ENCODE measurements at regions not wholly inside any gene's neighbourhood (a gene's known extent, or its start where the extent isn't known, plus 50 kb on each side); places are given as distances from the start of the nearest gene placed in this dataset.

DNA sequence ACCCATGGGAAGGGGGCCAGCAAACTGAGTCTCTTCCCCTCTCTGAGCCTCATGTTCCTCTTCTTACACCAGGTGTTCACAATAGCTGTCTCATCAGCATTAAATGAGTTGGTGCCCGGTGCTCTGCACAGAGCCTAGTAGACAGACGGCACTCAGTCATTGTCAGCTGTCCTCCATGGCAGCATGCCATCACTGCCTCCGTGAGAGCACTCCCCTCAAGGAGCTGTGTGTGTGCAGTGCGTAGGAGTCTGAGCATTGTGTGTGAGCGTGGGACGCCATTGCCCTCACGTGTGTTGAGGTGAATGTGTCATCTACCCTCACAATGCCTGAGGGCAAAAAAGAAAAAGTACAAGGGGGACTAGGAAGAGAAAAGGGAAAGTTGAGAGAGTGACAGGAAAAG is 536.5 kb downstream of the CDK5RAP2 start:
- no peak for TF ChIP-seq EZH2 (IDR thresholded peaks at IDR 0.05; ENCODE audit: borderline replicate concordance, low read length)
- TF ChIP-seq, protein P1, sequence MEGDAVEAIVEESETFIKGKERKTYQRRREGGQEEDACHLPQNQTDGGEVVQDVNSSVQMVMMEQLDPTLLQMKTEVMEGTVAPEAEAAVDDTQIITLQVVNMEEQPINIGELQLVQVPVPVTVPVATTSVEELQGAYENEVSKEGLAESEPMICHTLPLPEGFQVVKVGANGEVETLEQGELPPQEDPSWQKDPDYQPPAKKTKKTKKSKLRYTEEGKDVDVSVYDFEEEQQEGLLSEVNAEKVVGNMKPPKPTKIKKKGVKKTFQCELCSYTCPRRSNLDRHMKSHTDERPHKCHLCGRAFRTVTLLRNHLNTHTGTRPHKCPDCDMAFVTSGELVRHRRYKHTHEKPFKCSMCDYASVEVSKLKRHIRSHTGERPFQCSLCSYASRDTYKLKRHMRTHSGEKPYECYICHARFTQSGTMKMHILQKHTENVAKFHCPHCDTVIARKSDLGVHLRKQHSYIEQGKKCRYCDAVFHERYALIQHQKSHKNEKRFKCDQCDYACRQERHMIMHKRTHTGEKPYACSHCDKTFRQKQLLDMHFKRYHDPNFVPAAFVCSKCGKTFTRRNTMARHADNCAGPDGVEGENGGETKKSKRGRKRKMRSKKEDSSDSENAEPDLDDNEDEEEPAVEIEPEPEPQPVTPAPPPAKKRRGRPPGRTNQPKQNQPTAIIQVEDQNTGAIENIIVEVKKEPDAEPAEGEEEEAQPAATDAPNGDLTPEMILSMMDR (IDR thresholded peaks at IDR 0.05; ENCODE audit: low read length) = no peak

All from OCI-LY1 (cell line).